Stimulated activated CD8-positive, alpha-beta memory T cell treated with anti-CD3 and anti-CD28 coated beads, Interleukin-4, amount 100 ng/mL, for 48 hours (primary cell): ENCODE measurements at regions not wholly inside any gene's neighbourhood (a gene's known extent, or its start where the extent isn't known, plus 50 kb on each side); places are given as distances from the start of the nearest gene placed in this dataset.
"Not testable (repeated sequence)": the region's sequence is repeated elsewhere in the genome, so short reads cannot be mapped to it uniquely, and the experiment has no call there.

Experiments
- DNase-seq: peaks from one replicate; pipeline ENCODE4 v3.0.0-alpha.2; 2020

DNA sequence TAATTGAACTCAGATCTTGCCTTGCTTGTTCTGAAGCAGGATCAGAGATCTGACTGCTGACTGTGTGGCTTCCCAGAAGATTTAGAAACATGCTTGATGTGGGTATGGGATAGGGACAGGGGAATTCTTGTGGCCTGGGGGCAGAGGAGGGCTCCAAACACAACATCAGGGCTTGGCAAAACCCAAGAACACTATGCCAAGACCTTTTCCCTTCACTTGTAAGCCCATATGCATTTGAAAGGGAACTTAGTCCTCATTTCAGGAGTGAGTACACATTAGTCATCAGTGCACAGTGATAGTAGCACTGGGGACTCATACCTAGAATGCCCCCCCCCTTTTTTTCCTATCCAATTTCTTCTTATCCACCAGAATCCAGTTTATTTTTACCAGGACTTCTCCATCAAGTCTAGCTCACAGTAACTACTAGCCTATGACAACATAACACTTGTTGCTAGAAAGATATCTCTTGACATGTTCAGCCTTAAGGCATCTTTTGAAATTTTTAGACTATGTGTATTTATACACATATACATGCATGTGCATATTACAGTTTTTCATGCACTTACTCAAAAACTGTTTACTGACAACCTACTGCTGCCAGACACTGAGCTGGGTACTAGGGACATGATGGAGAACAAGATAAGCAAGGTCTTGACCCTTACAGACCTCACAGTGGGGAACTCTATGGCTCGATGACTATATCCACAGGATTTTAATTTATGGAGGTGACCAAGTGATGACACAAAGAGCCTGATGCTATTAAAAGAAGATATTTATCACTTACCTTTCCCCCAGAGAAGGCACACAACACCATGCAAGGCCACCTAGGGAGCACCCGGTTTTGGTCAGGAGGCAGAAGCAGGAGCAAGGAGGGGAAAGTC lies 158.3 kb upstream of the MAP3K1 start:
- no peak for DNase-seq

DNA sequence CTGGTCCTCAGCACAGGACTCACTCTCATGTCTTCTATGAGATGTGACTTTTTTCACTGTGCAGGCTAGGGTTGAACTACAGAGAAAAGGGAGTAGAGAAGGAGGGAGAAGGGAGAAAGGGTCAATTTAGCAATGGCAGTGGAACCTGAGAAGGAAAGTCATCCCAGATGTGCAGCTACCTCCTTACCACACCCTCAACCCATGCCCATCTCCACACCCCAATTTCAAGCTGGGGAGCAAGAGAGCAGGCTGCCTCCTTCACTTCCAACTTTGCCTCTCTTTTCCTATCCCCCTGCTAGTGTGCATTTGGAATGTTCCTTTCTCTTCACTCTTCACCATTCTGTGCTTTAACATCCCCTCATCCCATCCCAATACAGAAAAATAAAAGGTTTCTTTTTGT lies 163.5 kb upstream of the MAP3K1 start:
- DNase-seq: no peak

DNA sequence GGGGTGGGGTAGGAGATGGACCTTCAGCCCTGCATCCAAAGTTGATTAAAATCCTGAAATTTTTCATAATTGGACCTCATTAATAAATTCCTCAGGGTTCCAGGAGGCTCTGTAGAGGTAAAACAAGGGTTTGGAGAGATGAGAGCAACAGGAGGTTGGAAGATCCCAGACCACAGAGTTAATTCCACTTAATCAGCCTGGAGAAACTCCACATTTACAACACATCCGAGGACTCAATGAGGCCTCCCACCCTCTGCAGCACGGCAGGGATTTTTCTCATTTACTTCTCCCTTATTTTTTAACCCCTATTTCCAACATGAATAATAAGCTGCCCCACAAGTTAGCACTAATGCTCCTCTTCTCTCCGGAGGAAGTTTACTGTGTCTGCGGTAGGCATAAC lies 165.0 kb upstream of the MAP3K1 start:
- DNase-seq: no peak

DNA sequence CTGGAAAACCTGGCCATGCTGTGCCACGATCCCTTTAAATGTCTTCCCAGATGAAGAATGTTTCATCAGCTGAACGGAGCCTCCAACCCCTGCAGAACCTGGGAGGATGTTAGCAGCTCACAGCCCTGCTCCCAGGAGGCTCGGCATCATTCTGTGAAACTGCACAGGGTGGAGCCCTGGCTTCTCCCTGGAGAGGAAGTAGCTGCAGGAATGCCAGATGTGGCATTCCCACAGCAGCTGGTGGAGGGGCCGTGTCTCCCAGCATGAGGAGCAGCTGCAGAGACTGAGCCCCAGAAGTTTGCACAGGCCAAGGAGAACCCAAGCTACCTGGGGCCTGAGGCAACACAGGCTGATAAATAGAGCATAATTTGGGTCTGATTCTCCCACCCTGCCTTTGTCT lies 165.8 kb upstream of the MAP3K1 start:
- DNase-seq: no peak

DNA sequence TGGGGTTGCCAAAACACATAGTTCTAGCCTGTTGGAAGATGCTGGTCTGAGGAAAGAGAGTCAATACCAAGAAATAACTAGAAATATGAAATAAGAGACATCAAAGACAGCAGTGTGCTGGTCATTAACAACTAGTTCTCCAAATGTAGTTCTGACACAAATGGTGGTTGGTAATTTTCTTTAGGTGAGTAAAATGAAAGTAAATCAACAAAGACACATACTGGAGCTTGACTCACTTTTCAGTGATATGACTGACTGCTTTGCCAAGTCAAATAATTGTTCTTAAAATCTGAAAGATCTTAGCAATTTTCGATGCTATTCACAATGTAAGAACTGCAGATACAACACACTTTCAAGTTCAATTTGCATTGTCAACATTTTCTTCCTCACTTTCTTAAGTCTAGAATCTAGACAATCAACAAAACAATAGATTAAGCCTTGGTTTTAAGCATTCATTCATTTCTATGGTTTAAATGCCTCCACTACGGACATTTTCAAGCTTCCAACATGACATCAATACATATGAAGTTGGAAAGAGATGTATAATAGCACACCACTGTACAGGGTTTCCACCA lies 166.8 kb upstream of the MAP3K1 start:
- no peak for DNase-seq

DNA sequence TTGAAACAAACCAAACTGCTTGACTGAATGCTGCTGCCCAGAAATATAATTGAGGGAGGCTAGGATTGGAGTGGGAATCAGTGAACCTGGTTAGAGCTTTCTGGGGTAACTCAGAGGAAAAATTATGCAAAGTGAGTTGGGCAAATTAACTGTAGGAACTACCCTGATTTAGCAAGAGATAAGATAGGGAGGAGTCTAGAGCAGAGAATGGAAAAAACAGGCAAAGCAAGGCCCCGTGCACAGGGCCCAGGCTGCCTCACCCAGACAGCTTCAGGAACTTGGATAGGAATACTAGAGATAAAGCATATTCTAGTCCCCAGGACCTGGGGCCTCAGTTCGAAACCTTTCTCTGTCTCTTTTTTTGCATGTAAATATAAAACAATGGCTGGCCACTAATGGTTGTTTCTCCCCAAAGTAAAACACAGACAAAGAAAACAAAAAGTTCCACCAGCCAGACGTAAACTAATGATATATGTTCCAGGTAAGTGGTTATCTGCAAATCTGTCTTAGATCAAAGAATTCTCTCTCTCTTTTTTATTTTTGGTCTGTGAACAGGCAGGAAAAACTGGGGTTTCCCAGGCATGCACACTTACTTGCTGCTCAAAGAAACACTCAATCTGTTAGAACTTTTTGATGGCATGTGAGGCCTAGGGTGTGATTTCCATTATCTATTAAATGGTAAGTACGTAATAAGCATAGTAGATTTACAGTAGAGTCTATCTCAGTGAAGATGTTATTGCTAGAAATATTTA lies 168.1 kb upstream of the MAP3K1 start:
- no peak for DNase-seq

DNA sequence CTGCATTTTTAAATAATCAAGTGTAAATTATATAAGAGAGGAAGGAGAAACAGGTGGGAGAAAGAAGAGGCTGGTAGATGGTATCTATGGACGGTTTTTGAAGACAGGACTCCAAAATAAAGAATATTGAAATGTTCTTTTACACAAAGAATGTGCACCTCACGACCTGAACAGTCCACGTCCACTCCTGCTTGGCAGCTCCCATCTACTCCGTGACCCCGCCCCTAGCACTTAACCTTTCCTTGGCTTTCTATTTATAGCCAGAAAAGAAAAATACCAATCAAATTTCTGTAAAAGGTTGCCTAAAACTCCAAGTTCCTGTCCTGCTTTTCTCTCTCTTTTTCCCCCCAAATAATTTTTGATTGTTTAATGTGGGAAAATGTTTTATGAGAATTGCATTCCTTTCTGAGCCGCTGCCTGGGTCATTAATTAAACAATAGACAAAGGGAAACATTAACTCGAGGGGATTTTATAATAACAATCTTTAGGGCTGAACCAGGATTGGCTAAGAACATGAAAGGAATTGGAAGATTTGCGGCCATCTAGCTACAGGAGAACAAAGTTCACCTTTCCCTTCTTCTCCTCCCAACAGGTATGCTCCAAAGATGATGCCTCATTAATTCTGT lies 173.6 kb upstream of the MAP3K1 start:
- no peak for DNase-seq

DNA sequence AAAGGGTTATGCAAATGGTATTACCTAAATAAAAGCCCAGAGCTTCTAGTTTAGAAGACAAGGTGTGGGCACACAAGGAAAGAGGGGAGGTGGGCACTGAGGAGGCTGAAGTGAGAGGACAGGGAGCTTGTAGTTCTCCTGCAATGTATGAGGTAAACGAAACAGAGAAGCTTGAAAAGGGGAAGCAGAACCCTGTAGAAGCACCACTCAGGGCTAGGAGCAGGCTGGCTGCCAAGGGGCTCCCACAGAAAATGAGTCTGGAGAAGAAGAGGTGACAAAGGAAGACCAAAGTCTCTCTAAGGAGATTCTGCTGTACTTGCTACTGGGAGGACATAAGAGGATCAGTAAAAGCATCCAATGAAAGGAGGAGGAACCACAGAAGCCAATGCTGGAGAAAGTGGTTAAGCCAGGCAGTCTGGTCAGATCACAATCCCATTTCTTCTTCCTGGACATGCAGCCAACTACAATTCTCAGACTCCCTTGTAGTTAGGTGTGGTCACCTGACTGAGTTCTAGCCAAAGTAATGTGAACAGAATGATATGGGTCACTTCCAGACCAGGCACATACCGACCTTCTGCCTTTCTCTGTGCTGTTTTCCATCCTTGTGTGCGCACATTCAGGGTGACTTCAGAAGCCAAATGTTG lies 174.5 kb upstream of the MAP3K1 start:
- DNase-seq: no peak

GRCh38 chr5:56639476-56639875 lies 175.9 kb upstream of the MAP3K1 start:
- DNase-seq: no peak

GRCh38 chr5:56638768-56639238 lies 176.5 kb upstream of the MAP3K1 start:
- no peak for DNase-seq

DNA sequence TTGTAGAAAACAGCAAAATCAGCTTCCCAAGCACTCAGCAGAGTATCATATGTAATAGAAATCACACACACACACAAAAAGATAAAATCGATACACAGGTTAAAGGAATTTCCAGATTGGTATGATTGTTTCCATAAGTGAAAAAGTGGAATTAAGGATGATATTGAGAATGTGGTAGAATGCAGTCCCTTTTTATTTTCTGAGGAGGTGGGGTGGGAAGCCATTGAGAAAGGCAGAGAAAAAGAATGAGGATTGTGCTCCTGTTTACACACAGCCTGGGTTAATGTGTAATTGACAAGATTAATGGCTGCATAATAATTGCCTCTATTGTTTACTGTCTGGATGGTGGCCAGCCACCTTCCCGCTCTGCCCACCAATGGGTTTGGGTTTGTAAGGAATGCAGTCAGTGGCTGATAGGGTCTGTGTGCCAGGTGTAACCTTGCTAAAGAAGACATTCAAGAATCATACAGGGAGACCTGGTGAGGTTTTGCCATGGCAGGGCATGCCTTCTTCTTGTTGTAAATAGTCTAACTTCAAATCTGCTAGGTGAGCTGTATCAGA lies 177.2 kb upstream of the MAP3K1 start:
- DNase-seq: no peak

- no peak for DNase-seq
These were observed 177.9 kb upstream of the MAP3K1 start for GRCh38 chr5:56637321-56637920.

DNA sequence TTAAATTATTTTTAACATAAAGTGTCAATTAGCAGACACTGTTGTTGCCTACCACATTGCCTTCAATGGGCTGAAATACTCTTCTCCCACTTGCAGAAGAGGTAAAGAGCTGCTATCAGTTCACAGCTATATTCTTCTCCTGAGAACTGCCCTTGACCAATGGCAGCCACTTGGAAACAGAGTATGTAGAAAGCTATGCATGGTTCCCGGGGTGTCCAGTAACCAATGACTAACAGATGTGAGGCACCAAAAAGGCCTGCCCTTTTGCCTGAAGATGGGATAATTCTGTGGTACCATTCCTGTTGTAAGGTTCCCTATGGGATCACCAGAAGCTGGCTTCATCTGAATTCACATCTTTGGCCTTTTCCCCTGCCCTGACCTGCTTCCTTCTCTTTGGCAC lies 181.4 kb upstream of the MAP3K1 start:
- DNase-seq: no peak

- DNase-seq: no peak
These were observed 182.4 kb upstream of the MAP3K1 start for GRCh38 chr5:56632939-56633338.

GRCh38 chr5:56632199-56632598 lies 183.2 kb upstream of the MAP3K1 start:
- DNase-seq: no peak

DNA sequence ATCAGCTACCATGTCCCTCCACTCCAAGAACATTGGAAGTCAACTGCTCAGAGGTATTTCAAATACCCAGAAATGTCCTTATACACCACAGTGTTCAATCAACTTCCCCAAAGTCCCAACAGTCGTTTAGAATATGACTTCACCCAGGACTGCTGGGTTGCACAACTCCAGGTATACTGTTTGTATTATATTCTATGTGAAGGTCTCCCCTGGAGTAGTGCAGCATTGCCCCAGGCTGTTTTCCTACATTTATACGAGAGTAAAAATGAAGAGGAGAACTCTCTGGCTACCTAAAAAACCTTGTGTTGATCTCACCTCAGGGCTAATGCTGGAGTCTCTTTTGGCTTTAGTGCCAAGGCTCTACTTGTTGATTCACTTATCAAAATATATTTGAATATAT lies 183.6 kb upstream of the MAP3K1 start:
- DNase-seq: no peak

DNA sequence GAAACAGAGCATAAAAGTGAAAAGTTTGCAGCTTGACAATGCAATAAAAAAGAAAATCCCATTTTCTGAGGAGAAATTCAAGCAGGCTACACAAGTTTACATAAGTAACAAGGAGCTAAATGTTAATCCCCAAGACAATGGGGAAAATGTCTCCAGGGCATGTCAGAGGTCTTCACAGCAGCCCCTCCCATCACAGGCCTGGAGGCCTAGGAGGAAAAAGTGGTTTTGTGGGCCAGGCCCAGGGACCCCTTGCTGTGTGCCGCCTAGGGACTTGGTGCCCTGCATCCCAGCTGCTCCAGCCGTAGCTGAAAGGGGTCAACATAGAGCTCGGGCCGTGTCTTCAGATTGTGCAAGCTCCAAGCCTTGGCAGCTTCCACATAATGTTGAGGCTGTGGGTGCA lies 186.7 kb upstream of the MAP3K1 start:
- DNase-seq: not testable (repeated sequence)

- DNase-seq: no peak
These were observed 189.8 kb upstream of the MAP3K1 start for GRCh38 chr5:56625541-56625940.

GRCh38 chr5:56624751-56625150 lies 190.6 kb upstream of the MAP3K1 start:
- DNase-seq: no peak

GRCh38 chr5:56622141-56622540 lies 193.2 kb upstream of the MAP3K1 start:
- no peak for DNase-seq

- no peak for DNase-seq
These were observed 194.3 kb upstream of the MAP3K1 start for GRCh38 chr5:56620903-56621677.
